ENCODE measurements at regions not wholly inside any gene's neighbourhood (a gene's known extent, or its start where the extent isn't known, plus 50 kb on each side); places are given as distances from the start of the nearest gene placed in this dataset.

GRCh38 chr2:14684516-14684915, 52.0 kb downstream of the LRATD1 start:
- H3K27ac ChIP-seq (ENCODE audit: low read depth, low read length, severe bottlenecking), result no peak overlapping the region
- H3K4me1 ChIP-seq (ENCODE audit: control insufficient read depth, insufficient read depth, low read length, poor library complexity, severe bottlenecking), result no peaks in the 10 kb centered on the region
- WGBS, 2 experiments (ENCODE audit: insufficient coverage in 2 of 2), result 76 to 96% methylated on average over 3 of the region's 3 CpGs

GRCh38 chr2:14690926-14691325, 58.4 kb downstream of the LRATD1 start:
- H3K9me3 ChIP-seq (ENCODE audit: control insufficient read depth, low read length), result peaks cover 4% of the 10 kb centered on the region
- no peak overlapping the region for H3K4me3 ChIP-seq (ENCODE audit: extremely low read depth, insufficient read depth, low read length, poor library complexity, severe bottlenecking)
- H3K36me3 ChIP-seq (ENCODE audit: control insufficient read depth, insufficient read depth, low read length), result no peaks in the 10 kb centered on the region
- no peak overlapping the region for H3K27ac ChIP-seq (ENCODE audit: low read depth, low read length, severe bottlenecking)
- 81% methylated on average over 3 of the region's 4 CpGs; no CpG with 5 or more reads in 1 of the 2 experiments for WGBS, 2 experiments (ENCODE audit: insufficient coverage in 2 of 2)
- no peaks in the 10 kb centered on the region for H3K4me1 ChIP-seq (ENCODE audit: control insufficient read depth, insufficient read depth, low read length, poor library complexity, severe bottlenecking)

More at GRCh38 chr2:14684516-14684915, 52.0 kb downstream of the LRATD1 start:
- Histone ChIP-seq H3K9me3 (ENCODE audit: control insufficient read depth, low read length) (no peaks in the 10 kb centered on the region), H3K4me3 (ENCODE audit: extremely low read depth, insufficient read depth, low read length, poor library complexity, severe bottlenecking) (no peak overlapping the region), H3K36me3 (ENCODE audit: control insufficient read depth, insufficient read depth, low read length) (no peaks in the 10 kb centered on the region)

GRCh38 chr2:14693874-14694273, 61.4 kb downstream of the LRATD1 start:
- Histone ChIP-seq H3K4me1 (ENCODE audit: control insufficient read depth, insufficient read depth, low read length, poor library complexity, severe bottlenecking) (no peaks in the 10 kb centered on the region), H3K4me3 (ENCODE audit: extremely low read depth, insufficient read depth, low read length, poor library complexity, severe bottlenecking) (no peak overlapping the region), H3K9me3 (ENCODE audit: control insufficient read depth, low read length) (peaks cover 4% of the 10 kb centered on the region), H3K27ac (ENCODE audit: low read depth, low read length, severe bottlenecking) (no peak overlapping the region), H3K36me3 (ENCODE audit: control insufficient read depth, insufficient read depth, low read length) (no peaks in the 10 kb centered on the region)
- WGBS, 2 experiments (ENCODE audit: insufficient coverage in 2 of 2), result 67 to 100% methylated on average over 1 of the region's 2 CpGs

- WGBS, 2 experiments (ENCODE audit: insufficient coverage in 2 of 2), result 90 to 91% methylated on average over 1 of the region's 2 CpGs
- H3K36me3 ChIP-seq (ENCODE audit: control insufficient read depth, insufficient read depth, low read length), result no peaks in the 10 kb centered on the region
- no peaks in the 10 kb centered on the region for H3K4me1 ChIP-seq (ENCODE audit: control insufficient read depth, insufficient read depth, low read length, poor library complexity, severe bottlenecking)
- no peak overlapping the region for H3K4me3 ChIP-seq (ENCODE audit: extremely low read depth, insufficient read depth, low read length, poor library complexity, severe bottlenecking)
- no peaks in the 10 kb centered on the region for H3K9me3 ChIP-seq (ENCODE audit: control insufficient read depth, low read length)
- no peak overlapping the region for H3K27ac ChIP-seq (ENCODE audit: low read depth, low read length, severe bottlenecking)
These were observed 68.2 kb downstream of the LRATD1 start for GRCh38 chr2:14700753-14701152.

- no peaks in the 10 kb centered on the region for H3K36me3 ChIP-seq (ENCODE audit: control insufficient read depth, insufficient read depth, low read length)
- H3K4me1 ChIP-seq (ENCODE audit: control insufficient read depth, insufficient read depth, low read length, poor library complexity, severe bottlenecking), result no peaks in the 10 kb centered on the region
- no CpG with 5 or more reads among the region's 3 CpGs for WGBS, 2 experiments (ENCODE audit: insufficient coverage in 2 of 2)
These were observed 69.7 kb downstream of the LRATD1 start for GRCh38 chr2:14702258-14702657.

GRCh38 chr2:14706201-14706600, 73.7 kb downstream of the LRATD1 start:
- WGBS, 2 experiments (ENCODE audit: insufficient coverage in 2 of 2), result 80% methylated on average over 1 of the region's 1 CpG; no CpG with 5 or more reads in 1 of the 2 experiments
- Histone ChIP-seq H3K9me3 (ENCODE audit: control insufficient read depth, low read length) (no peaks in the 10 kb centered on the region), H3K27ac (ENCODE audit: low read depth, low read length, severe bottlenecking) (no peak overlapping the region)

More at GRCh38 chr2:14702258-14702657, 69.7 kb downstream of the LRATD1 start:
- no peak overlapping the region for H3K4me3 ChIP-seq (ENCODE audit: extremely low read depth, insufficient read depth, low read length, poor library complexity, severe bottlenecking)
- H3K27ac ChIP-seq (ENCODE audit: low read depth, low read length, severe bottlenecking), result no peak overlapping the region
- H3K9me3 ChIP-seq (ENCODE audit: control insufficient read depth, low read length), result no peaks in the 10 kb centered on the region

GRCh38 chr2:14712111-14712510, 79.6 kb downstream of the LRATD1 start:
- Histone ChIP-seq H3K4me1 (ENCODE audit: control insufficient read depth, insufficient read depth, low read length, poor library complexity, severe bottlenecking) (no peaks in the 10 kb centered on the region), H3K27ac (ENCODE audit: low read depth, low read length, severe bottlenecking) (no peak overlapping the region), H3K4me3 (ENCODE audit: extremely low read depth, insufficient read depth, low read length, poor library complexity, severe bottlenecking) (no peak overlapping the region), H3K36me3 (ENCODE audit: control insufficient read depth, insufficient read depth, low read length) (no peaks in the 10 kb centered on the region), H3K9me3 (ENCODE audit: control insufficient read depth, low read length) (no peaks in the 10 kb centered on the region)
- 89 to 91% methylated on average over 4 to 5 of the region's 5 CpGs for WGBS, 2 experiments (ENCODE audit: insufficient coverage in 2 of 2)

More at GRCh38 chr2:14706201-14706600, 73.7 kb downstream of the LRATD1 start:
- no peaks in the 10 kb centered on the region for H3K36me3 ChIP-seq (ENCODE audit: control insufficient read depth, insufficient read depth, low read length)
- H3K4me1 ChIP-seq (ENCODE audit: control insufficient read depth, insufficient read depth, low read length, poor library complexity, severe bottlenecking), result no peaks in the 10 kb centered on the region
- H3K4me3 ChIP-seq (ENCODE audit: extremely low read depth, insufficient read depth, low read length, poor library complexity, severe bottlenecking), result no peak overlapping the region

GRCh38 chr2:14713248-14713647, 80.7 kb downstream of the LRATD1 start:
- WGBS, 2 experiments (ENCODE audit: insufficient coverage in 2 of 2), result 89 to 92% methylated on average over 4 to 5 of the region's 5 CpGs

GRCh38 chr2:14715600-14715999, 83.1 kb downstream of the LRATD1 start:
- Histone ChIP-seq H3K36me3 (ENCODE audit: control insufficient read depth, insufficient read depth, low read length) (no peaks in the 10 kb centered on the region), H3K27ac (ENCODE audit: low read depth, low read length, severe bottlenecking) (no peak overlapping the region), H3K4me3 (ENCODE audit: extremely low read depth, insufficient read depth, low read length, poor library complexity, severe bottlenecking) (no peak overlapping the region), H3K4me1 (ENCODE audit: control insufficient read depth, insufficient read depth, low read length, poor library complexity, severe bottlenecking) (no peaks in the 10 kb centered on the region), H3K9me3 (ENCODE audit: control insufficient read depth, low read length) (no peaks in the 10 kb centered on the region)
- WGBS, 2 experiments (ENCODE audit: insufficient coverage in 2 of 2), result no CpG with 5 or more reads among the region's 1 CpG

More at GRCh38 chr2:14713248-14713647, 80.7 kb downstream of the LRATD1 start:
- no peaks in the 10 kb centered on the region for H3K4me1 ChIP-seq (ENCODE audit: control insufficient read depth, insufficient read depth, low read length, poor library complexity, severe bottlenecking)
- H3K36me3 ChIP-seq (ENCODE audit: control insufficient read depth, insufficient read depth, low read length), result no peaks in the 10 kb centered on the region
- H3K4me3 ChIP-seq (ENCODE audit: extremely low read depth, insufficient read depth, low read length, poor library complexity, severe bottlenecking), result no peak overlapping the region
- H3K9me3 ChIP-seq (ENCODE audit: control insufficient read depth, low read length), result no peaks in the 10 kb centered on the region
- no peak overlapping the region for H3K27ac ChIP-seq (ENCODE audit: low read depth, low read length, severe bottlenecking)

- no peaks in the 10 kb centered on the region for H3K4me1 ChIP-seq (ENCODE audit: control insufficient read depth, insufficient read depth, low read length, poor library complexity, severe bottlenecking)
- H3K9me3 ChIP-seq (ENCODE audit: control insufficient read depth, low read length), result no peaks in the 10 kb centered on the region
- 36 to 43% methylated on average over 1 of the region's 1 CpG for WGBS, 2 experiments (ENCODE audit: insufficient coverage in 2 of 2)
- H3K27ac ChIP-seq (ENCODE audit: low read depth, low read length, severe bottlenecking), result no peak overlapping the region
- H3K36me3 ChIP-seq (ENCODE audit: control insufficient read depth, insufficient read depth, low read length), result no peaks in the 10 kb centered on the region
- no peak overlapping the region for H3K4me3 ChIP-seq (ENCODE audit: extremely low read depth, insufficient read depth, low read length, poor library complexity, severe bottlenecking)
These were observed 83.8 kb downstream of the LRATD1 start for GRCh38 chr2:14716319-14716718.

- H3K27ac ChIP-seq (ENCODE audit: low read depth, low read length, severe bottlenecking), result no peak overlapping the region
- no peaks in the 10 kb centered on the region for H3K9me3 ChIP-seq (ENCODE audit: control insufficient read depth, low read length)
- 78 to 88% methylated on average over 3 of the region's 3 CpGs for WGBS, 2 experiments (ENCODE audit: insufficient coverage in 2 of 2)
- H3K4me1 ChIP-seq (ENCODE audit: control insufficient read depth, insufficient read depth, low read length, poor library complexity, severe bottlenecking), result peaks cover 2% of the 10 kb centered on the region
- H3K4me3 ChIP-seq (ENCODE audit: extremely low read depth, insufficient read depth, low read length, poor library complexity, severe bottlenecking), result no peak overlapping the region
- H3K36me3 ChIP-seq (ENCODE audit: control insufficient read depth, insufficient read depth, low read length), result no peaks in the 10 kb centered on the region
These were observed 84.6 kb downstream of the LRATD1 start for GRCh38 chr2:14717131-14717530.

Data from mesodermal cell (in vitro differentiated cells).